ENCODE measurements at regions not wholly inside any gene's neighbourhood (a gene's known extent, or its start where the extent isn't known, plus 50 kb on each side); places are given as distances from the start of the nearest gene placed in this dataset.

- no peak for TF ChIP-seq SUZ12 (IDR thresholded peaks at IDR 0.05; ENCODE audit: low read length)
- TF ChIP-seq CEBPB (IDR thresholded peaks at IDR 0.05; ENCODE audit: low read depth, low read length): no peak
- TF ChIP-seq RXRA (IDR thresholded peaks at IDR 0.05; ENCODE audit: insufficient read depth, low read depth, low read length): no peak
Observed at GRCh38 chr13:106103779-106104178, 431.7 kb downstream of the EFNB2 start (continued).
